GM19397 (cell line): ENCODE measurements at regions not wholly inside any gene's neighbourhood (a gene's known extent, or its start where the extent isn't known, plus 50 kb on each side); places are given as distances from the start of the nearest gene placed in this dataset.
"Not testable (repeated sequence)": the region's sequence is repeated elsewhere in the genome, so short reads cannot be mapped to it uniquely, and the experiment has no call there.

Experiments
- ATAC-seq: cut with Tn5 transposase; IDR thresholded peaks from one replicate; pipeline ENCODE4 v1.9.1; 2021; ENCODE audit warnings: mild to moderate bottlenecking, moderate library complexity; ENCODE audit not compliant: unreplicated experiment

DNA sequence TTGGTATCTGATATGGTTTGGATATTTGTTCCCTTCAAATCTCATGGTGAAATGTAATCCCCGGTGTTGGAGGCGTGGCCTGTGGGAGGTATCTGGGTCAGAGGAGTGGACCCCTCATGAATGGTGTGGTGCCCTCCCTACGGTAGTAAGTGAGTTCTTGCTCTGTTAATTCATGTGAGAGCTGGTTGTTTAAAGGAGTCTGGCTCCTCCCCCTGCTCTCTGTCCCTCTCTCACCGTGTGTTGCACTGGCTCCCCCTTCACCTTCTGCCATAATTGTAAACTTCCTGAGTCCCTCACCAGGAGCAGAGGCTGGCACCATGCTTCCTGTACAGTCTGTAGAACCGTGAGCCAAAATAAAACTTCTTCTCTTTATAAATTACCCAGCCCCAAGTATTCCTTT lies 246.9 kb upstream of the AGTR1 start:
- no peak for ATAC-seq

DNA sequence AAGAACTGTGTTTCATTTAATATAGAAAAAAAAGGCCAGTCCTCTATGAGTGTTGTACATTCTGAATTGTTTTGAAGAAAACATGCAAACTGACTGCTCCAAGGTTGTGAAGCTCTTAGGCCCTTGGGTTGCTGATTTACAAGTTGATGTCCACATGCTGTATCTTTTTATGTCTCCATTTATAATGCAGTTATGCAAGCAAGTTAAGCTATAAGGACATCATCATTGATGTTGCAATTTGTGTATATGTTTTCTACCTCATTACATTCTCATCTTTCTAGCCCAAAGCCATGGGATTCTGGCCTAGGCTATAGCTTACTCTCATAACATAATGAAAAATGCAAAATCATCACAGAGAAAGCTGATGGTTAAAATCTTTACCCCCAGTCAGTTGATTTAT lies 245.7 kb upstream of the AGTR1 start:
- ATAC-seq, result no peak

DNA sequence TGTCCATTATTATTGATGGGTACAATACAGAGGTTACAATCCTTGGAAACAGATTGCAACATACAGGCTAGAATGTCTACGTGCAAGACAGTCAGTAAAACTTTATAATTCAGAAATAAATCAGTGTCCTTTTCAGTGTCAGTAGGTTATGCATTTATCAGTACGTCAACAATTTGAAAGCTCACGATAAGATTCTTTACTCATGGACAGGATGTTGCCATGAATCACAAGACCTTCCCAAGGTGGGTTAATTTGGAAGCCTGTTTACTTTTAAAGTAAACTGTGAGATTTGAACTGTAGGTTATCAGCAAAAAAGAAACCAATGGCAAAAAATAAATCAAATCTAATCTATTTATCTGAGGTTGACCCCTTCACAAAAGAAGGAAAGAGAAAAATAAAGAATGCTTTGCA lies 243.9 kb upstream of the AGTR1 start:
- ATAC-seq, result no peak

DNA sequence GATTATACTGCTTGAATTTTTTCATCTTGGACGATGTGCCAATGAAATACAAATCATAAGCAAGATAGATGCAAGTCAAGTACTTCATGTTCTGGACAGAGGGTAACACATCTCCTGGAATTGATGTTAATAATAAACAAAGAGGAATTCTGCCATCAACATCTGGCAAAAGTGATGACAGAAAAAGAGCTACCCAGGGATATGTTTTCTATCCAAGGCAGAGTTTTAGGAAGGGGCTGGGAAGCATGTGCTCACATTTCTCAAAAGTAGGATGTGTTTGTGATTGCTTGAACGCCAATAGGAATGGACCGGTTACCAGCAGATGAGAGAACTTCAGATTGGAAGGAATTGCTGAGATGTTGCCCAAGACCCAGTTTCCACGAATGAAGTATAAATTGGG lies 242.6 kb upstream of the AGTR1 start:
- no peak for ATAC-seq

DNA sequence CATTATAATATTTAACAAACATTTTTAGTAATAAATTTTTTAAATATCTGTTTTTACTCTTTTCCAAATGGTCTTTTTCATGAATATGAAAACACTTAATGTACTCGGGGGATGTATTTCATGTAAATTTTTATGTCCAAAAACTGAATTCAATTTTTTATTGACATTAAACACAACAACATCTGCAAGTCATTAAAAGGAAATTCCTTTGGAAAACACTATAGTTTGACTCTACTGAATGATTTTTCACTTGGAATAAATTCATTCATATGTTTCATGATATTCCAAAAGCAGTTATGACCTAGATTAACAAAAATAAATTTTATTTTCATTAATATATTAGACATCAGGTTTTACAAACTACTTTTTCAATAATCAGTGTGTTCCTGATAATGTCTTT lies 239.8 kb upstream of the AGTR1 start:
- no peak for ATAC-seq

DNA sequence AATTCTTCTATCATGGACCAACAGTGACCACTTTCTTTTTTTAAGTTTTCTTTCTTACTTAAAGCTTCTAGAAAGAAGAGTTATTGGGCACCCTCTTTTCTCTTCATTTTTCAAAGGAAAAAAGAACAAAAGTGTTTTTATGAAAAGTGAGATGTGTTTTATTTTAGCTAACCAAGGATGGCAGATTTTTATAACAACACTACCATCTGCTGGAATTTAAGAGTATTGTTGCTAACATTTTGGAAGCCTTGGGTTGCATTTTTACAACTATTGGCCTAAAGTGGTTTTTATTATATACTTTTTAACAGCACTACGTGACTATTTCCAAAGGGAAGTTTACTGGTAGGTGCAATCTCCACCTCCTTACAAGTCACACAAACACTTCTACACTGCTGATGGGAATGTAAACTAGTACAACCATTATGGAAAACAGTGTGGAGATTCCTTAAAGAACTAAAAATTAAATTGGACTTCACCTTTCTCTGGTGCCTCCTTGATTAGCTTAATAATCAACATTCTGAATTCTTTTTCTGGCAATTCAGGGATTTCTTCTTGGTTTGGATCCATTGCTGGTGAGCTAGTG lies 237.7 kb upstream of the AGTR1 start:
- ATAC-seq, result no peak

DNA sequence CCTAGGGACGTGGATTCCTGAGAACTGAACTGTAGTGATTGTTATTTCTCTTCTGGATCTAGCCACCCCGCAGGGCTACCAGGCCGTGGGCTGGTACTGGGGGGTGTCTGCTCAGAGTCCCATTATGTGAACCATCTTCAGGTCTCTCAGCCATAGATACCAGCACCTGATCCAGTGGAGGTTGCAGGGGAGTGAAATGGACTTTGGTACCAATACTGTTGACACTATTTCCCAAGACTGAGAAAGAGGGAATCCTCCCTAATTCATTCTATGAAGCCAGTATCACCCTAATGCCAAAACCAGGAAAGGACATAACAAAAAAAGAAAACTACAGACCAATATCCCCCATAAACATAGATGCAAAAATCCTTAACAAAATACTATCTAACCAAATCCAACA lies 237.0 kb upstream of the AGTR1 start:
- ATAC-seq, result no peak

DNA sequence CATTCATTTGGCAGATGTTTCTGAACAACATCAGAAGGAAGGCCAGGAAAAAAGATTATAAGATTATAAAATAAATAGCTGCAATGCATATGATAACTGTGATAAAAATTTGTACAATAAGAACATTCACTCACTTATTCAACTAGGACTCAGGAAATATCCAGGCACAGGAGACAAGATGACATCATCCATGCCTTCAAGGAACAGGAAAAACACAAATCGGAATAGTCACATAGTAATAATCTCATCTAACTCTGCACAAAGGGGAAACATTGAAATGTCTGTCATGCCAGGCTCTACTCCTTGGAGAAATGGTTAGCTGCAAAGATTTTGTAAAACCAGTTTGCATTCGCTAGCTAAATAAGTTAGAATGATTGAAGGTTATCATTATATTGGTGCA lies 233.5 kb upstream of the AGTR1 start:
- no peak for ATAC-seq

DNA sequence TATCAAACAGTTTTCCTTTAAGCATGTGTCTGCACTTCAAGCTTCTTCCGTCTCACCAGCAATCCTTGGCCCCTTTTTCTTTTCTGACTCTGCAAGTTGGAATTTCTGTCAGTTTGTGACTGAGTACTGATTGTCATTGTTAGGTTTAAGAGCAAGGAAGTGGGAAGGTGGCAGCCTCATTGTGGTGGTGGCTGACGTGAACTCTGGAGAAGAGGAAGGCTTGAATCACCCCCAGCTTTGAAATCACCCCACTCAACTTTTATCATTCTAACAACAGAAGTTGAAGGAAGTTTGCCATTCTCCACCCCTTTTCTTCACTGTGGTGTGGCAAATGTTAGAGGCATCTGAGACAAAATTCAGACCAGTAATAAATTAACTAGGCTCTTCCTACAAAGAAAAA lies 231.6 kb upstream of the AGTR1 start:
- no peak for ATAC-seq

DNA sequence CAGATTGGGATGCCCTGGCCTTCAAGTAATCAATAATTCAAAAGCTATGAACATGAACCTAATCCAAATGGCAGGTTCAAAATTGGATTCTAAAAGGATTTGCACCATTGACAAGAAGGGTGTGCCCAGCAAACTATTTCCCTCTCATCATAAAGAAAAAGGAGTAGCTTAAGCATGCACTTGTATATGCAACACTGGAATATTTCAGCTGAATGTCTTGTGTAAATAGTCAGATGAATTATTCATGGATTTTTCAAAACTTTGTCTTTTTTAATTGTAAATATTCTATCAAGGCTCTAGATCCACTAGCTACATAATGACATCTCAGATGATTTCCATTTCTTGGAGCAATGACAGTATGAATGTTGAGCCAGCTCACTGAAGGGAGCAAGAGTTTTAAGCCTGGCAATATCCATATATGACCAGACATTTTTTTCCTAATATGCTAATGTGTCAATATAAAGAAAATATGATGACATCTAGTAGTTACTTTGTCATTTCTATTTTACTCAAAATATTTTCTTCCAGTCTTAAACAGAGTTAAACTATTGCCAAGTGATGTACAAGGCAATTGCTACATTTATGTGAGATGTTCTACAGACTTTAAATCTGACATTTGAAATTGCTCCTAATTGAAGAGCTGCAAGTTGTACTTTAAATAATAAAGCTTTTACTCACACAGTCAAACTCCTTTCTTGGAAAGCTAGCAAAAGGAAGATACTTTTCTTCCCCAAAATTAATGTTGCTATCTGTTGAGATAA lies 230.5 kb upstream of the AGTR1 start:
- ATAC-seq, result no peak

DNA sequence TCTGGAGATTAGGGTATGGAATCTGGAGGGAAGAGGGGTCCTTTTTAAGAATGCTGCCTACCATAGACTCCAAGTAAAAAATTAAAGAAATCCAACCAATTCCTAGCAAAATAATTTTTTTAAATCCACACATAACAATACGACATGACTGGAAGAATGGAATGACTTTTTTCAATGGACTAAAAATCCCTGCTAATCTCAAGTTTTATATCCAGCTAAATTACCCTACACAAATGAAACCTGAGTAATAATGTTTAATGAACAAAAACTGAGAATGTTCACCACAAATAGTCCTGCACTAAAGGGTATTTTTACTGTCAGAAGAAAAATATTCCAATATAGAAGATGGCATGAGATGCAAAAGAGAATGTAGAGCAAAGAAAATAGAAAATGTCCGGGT lies 220.3 kb upstream of the AGTR1 start:
- ATAC-seq, result no peak

DNA sequence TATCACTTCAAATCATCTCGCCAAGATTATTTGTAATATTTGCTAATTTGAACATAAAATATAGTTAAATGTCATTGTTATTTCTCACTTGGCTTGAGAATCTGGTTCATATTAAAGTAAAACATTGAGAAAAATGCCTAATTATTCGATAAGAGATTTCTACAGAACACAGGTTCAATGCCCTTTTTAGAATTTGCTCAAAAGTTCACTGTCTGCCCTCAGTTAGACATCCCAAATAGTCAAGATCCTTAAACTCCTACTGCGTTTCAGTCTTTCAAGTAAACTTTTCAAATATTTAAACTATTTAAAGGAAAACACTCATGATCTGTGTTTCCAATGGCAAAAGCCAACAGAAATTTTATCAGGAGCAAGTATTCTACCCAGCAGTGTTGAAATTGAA lies 204.1 kb upstream of the AGTR1 start:
- no peak for ATAC-seq

DNA sequence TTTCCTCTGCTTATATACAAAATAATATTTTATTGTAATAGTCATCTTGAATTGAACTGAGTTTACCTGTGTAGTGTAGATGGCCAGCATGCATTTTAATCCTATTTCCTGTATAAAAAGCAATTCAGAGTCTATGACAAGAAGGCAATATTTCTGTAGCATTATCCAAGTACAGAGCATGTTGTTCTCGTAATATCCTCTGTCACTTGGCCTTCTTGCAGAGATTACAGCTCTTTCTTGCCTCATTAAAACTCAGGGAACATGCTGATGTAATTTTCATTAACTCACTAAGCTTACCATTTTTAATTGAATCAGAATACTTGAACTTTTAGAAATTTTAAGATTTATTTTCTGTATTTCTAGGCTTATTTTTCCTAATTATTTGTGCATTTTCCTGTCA lies 203.3 kb upstream of the AGTR1 start:
- no peak for ATAC-seq

DNA sequence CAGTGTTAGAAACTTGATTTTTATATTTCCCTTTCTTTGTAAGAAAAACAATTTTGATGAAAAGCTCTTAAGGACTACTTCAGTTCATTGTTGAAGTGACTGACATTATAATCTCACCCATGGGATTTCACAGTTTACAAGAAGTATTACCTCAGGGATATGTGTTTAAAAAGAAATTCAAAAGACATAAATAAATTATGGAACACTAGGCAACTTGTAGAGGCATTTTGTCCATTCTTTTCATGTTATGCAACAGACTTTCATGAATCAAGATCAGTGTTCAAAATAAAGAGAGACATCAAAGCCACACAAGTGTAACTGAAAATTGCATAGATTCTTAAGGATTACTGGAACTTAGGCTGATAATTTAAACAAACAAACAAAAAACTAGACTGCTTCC lies 196.8 kb upstream of the AGTR1 start:
- no peak for ATAC-seq

DNA sequence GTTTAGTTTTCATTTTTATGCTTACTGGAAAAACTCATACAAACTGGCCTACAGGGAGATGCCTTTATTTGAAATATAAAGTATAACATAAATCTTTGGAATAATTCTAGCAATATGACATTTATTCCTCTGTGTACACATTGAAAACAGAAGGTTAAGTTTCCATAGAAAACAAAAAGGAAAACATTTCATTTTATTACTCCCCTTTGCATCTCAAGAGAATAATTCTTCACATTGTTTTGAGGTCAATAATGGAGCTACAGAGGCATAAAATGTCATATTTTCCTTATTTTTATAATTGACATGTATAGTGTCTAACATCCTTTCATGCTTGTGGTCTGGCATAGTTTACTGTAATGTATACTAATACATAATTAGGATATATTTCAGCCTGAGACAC lies 187.6 kb upstream of the AGTR1 start:
- no peak for ATAC-seq

DNA sequence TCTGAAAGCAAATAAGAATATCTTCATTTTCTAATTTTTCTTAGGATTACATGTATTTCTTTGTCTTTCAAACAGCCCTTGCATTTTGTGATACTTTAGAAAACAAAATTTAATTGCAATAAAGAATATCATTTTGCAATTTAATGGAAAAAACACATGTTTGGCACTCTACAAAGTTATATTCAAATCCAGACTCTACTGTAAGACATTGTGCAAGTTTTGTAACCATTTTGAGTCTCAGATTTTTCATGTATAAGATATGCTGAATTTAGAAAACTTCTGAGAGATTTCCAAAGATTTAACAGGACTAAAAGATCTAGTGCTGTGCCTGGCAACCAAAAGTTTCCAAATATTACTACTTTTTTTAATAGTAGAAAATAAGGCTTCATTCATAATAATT lies 187.1 kb upstream of the AGTR1 start:
- ATAC-seq, result no peak

DNA sequence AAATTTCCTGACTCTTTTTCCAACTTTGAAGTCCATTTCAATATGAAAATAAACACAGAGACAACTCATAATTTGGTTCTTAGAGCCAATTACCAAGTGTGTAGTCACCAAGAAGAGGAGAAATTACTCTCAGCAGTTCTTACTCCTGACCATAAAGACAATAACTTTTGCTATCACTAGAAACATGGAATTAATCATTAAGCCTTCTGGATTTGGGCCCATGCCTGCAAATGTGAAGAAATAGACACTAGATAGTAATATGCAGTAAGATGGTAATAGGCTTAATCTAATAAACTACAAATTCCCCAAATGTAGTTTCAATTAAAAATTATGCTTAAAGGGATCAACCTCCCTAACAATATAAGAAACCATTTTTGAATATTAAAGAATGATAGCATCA lies 185.1 kb upstream of the AGTR1 start:
- ATAC-seq, result no peak

DNA sequence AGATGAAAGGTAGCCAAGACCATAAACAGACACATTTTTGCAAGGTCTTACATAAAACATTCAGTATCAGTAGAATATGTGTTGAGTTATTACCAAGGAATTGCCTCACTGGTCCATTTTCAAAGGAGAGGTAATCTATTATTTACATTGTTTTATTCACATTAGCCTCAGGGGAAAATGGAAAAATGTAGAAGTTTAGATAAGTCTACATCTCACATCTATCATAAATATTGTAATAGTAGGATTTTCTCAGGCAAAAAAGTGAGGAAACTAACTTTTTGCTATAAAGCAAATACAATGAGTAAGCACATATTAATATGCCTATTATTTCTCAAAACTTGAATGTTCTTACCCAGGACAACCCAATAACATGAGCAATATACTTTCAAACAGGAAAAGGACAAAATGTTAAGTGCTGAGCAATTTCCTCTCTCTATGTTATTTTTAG lies 184.6 kb upstream of the AGTR1 start:
- ATAC-seq, result no peak

DNA sequence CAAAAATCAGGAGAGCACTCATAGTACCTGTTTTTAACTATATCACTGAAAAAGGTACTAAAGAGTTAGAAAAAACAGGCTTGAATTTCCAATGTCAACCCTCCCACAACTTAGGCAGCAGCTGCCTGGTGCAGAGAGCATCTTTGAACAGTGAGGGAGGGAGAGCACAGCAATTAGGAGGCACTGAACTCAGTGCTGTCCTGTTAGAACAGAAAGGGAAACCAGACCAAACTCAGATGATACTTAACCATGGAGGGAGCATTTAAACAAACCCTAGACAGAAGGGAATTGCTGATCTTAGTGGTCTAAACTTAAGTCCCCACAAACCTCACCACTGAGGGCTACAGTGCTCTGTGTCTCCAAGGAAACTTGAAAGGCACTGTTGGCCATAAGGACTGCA lies 179.2 kb upstream of the AGTR1 start:
- no peak for ATAC-seq

DNA sequence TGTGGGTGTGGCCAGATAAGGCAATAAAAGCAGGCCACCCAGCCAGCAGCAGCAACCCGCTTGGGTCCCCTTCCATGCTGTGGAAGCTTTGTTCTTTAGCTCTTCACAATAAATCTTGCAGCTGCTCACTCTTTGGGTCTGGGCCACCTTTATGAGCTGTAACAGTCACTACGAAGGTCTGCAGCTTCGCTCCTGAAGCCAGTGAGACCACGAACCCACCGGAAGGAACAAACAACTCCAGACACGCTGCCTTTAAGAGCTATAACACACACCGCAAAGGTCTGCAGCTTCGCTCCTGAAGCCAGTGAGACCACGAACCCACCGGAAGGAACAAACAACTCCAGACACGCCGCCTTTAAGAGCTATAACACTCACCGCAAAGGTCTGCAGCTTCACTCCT lies 172.1 kb upstream of the AGTR1 start:
- ATAC-seq, result not testable (repeated sequence)

DNA sequence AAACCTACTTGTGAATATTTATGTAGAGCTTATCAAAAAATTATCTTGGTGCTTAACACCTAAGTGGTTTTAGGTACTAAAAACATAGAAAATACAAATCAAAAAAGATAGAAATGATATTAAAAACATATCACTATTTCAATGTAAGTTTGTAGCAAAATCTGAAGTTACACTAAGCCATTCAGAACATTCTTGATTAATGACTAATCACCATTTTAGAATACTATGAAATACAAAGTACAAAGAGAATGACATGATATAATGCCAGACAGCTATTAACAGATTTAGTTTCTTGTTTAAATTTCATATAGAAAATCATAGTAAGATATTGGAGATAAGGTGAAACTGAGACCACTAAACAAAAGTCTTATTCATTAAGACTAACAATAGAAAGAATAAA lies 169.7 kb upstream of the AGTR1 start:
- no peak for ATAC-seq

DNA sequence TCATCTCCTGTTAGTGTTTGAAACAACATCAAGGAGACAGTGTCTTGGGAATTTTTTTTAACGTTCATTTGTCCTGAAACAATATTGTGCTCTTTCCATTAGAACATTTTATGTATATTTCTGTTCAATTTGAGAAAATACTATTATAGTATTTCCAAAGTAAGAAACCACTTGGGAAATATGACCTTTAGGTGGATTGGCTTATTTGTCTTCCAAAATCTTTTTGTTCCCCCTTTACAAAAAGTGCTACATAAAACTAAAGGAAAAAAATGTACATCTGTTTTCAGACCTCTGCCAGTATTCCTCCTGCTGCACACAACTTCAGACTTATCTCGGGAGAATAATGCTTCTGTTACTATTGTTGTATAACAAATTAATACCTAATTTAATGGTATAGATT lies 165.9 kb upstream of the AGTR1 start:
- no peak for ATAC-seq

DNA sequence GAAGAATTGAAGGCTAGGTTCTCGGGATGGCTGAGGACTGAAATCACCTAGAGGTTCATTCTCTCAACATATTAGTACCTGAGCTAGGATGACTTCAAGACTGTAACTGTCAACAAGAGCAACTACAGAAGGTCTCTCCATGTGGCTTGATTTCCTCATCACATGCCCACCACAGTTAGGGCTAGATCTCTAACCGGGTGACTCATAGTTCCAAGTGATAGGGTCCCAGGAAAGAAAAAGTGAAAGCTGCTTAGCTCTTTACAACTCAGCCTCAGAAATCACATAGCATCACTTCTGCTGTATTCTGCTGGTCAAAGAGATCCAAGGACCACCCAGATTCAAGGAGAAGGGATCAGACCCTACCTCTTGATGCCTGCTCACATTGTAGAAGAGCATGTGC lies 165.4 kb upstream of the AGTR1 start:
- ATAC-seq, result no peak
